ENCODE measurements at regions not wholly inside any gene's neighbourhood (a gene's known extent, or its start where the extent isn't known, plus 50 kb on each side); places are given as distances from the start of the nearest gene placed in this dataset.

DNA sequence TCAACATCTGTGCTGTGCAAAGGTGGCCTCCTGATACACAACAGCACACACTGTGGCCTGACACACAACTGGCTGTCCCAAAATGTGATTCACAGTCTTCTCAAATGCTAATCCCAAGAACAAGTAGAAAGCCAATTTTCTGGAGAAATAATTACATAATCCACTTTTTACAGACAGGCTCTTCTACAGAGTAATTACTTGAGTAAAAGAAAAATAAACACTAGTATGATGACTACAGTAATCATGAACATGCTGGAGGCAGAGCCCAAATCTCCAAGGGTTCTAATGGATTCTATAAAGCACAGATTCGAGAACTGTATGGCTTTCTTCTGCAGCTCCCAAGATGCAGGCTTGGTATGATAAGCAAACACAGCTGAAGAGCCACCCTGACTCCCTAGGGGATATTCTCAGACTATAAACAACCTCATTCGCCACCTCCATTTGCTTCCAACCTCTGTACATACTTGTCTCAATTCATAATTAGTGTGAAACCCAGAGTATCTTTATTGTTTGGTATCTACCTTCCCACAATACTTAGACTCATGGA, 81.9 kb downstream of the SIPA1L2 start:
- Histone ChIP-seq H3K27ac (no peak overlapping the region), H2AFZ (replicated peaks) (no peak overlapping the region), H3K4me1 (peaks cover 31% of the 10 kb centered on the region), H3F3A (ENCODE audit: low read depth) (no peaks in the 10 kb centered on the region), H3K9me3 (ENCODE audit: low read depth) (no peaks in the 10 kb centered on the region), H3K27me3 (no peaks in the 10 kb centered on the region), H3K79me2 (ENCODE audit: low read depth) (peaks cover 5% of the 10 kb centered on the region), H3K9ac (no peak overlapping the region), H3K36me3 (no peaks in the 10 kb centered on the region), H3K4me2 (no peak overlapping the region), H4K20me1 (ENCODE audit: low read depth) (no peaks in the 10 kb centered on the region), H3K4me3 (no peak overlapping the region)
- H3K4me1 Mint-ChIP-seq: peaks cover 45% of the 10 kb centered on the region
- DNase-seq (ENCODE audit: low spot score): no peak
- no peaks in the 10 kb centered on the region for H3K27me3 Mint-ChIP-seq (ENCODE audit: insufficient read depth, low read depth)
- no peaks in the 10 kb centered on the region for H3K9me3 Mint-ChIP-seq
- peak overlapping the region; percentile 6 for H3K27ac Mint-ChIP-seq
- peaks cover 3% of the 10 kb centered on the region for H3K36me3 Mint-ChIP-seq
- H3K4me3 Mint-ChIP-seq: no peak overlapping the region
- no peak for TF ChIP-seq EZH2phosphoT487 (IDR thresholded peaks at IDR 0.05)
- no peak for TF ChIP-seq EZH2 (IDR thresholded peaks at IDR 0.05)
- TF ChIP-seq, protein P1, sequence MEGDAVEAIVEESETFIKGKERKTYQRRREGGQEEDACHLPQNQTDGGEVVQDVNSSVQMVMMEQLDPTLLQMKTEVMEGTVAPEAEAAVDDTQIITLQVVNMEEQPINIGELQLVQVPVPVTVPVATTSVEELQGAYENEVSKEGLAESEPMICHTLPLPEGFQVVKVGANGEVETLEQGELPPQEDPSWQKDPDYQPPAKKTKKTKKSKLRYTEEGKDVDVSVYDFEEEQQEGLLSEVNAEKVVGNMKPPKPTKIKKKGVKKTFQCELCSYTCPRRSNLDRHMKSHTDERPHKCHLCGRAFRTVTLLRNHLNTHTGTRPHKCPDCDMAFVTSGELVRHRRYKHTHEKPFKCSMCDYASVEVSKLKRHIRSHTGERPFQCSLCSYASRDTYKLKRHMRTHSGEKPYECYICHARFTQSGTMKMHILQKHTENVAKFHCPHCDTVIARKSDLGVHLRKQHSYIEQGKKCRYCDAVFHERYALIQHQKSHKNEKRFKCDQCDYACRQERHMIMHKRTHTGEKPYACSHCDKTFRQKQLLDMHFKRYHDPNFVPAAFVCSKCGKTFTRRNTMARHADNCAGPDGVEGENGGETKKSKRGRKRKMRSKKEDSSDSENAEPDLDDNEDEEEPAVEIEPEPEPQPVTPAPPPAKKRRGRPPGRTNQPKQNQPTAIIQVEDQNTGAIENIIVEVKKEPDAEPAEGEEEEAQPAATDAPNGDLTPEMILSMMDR (IDR thresholded peaks at IDR 0.05): no peak

- peaks cover 18% of the 10 kb centered on the region for H3K36me3 Mint-ChIP-seq
- Histone ChIP-seq H3K9me3 (ENCODE audit: low read depth) (no peaks in the 10 kb centered on the region), H3F3A (ENCODE audit: low read depth) (no peaks in the 10 kb centered on the region), H3K36me3 (no peaks in the 10 kb centered on the region), H3K4me1 (peaks cover 21% of the 10 kb centered on the region), H3K27ac (no peak overlapping the region), H3K79me2 (ENCODE audit: low read depth) (peaks cover 4% of the 10 kb centered on the region), H3K27me3 (no peaks in the 10 kb centered on the region), H3K9ac (no peak overlapping the region), H3K4me2 (no peak overlapping the region), H2AFZ (replicated peaks) (no peak overlapping the region), H3K4me3 (no peak overlapping the region), H4K20me1 (ENCODE audit: low read depth) (no peaks in the 10 kb centered on the region)
- H3K27ac Mint-ChIP-seq: peak overlapping the region; percentile 77
- peaks cover 50% of the 10 kb centered on the region for H3K4me1 Mint-ChIP-seq
- no peaks in the 10 kb centered on the region for H3K27me3 Mint-ChIP-seq (ENCODE audit: insufficient read depth, low read depth)
- H3K9me3 Mint-ChIP-seq: no peaks in the 10 kb centered on the region
- DNase-seq (ENCODE audit: low spot score): peak; percentile 25
- no peak for TF ChIP-seq EZH2phosphoT487 (IDR thresholded peaks at IDR 0.05)
- H3K4me3 Mint-ChIP-seq: no peak overlapping the region
Measured at GRCh38 chr1:232542633-232543593, 87.0 kb downstream of the SIPA1L2 start.

GRCh38 chr1:232538943-232539302, 91.0 kb downstream of the SIPA1L2 start:
- Mint-ChIP-seq H3K27me3 (ENCODE audit: insufficient read depth, low read depth) (no peaks in the 10 kb centered on the region), H3K4me3 (peak overlapping the region; percentile 34), H3K36me3 (peaks cover 25% of the 10 kb centered on the region), H3K27ac (peak overlapping the region; percentile 97), H3K9me3 (peaks cover 3% of the 10 kb centered on the region), H3K4me1 (peaks cover 49% of the 10 kb centered on the region)
- no peak overlapping the region for H2AFZ ChIP-seq (replicated peaks)
- H3K27me3 ChIP-seq: no peaks in the 10 kb centered on the region
- H3K4me3 ChIP-seq: no peak overlapping the region
- H3K4me1 ChIP-seq: peaks cover 24% of the 10 kb centered on the region
- no peak for DNase-seq (ENCODE audit: low spot score)
- H3K9me3 ChIP-seq (ENCODE audit: low read depth): no peaks in the 10 kb centered on the region
- no peaks in the 10 kb centered on the region for H3K36me3 ChIP-seq
- TF ChIP-seq EZH2 (IDR thresholded peaks at IDR 0.05) (no peak), EZH2phosphoT487 (IDR thresholded peaks at IDR 0.05) (no peak)
- TF ChIP-seq, protein P1 (IDR thresholded peaks at IDR 0.05): no peak
- H3K4me2 ChIP-seq: no peak overlapping the region
- H3K79me2 ChIP-seq (ENCODE audit: low read depth): peaks cover 4% of the 10 kb centered on the region
- H3F3A ChIP-seq (ENCODE audit: low read depth): no peaks in the 10 kb centered on the region
- no peak overlapping the region for H3K27ac ChIP-seq
- no peak overlapping the region for H3K9ac ChIP-seq
- H4K20me1 ChIP-seq (ENCODE audit: low read depth): no peaks in the 10 kb centered on the region
